HG03108 (cell line): ENCODE measurements at regions not wholly inside any gene's neighbourhood (a gene's known extent, or its start where the extent isn't known, plus 50 kb on each side); places are given as distances from the start of the nearest gene placed in this dataset.
"Not testable (repeated sequence)": the region's sequence is repeated elsewhere in the genome, so short reads cannot be mapped to it uniquely, and the experiment has no call there.

Source experiments
- ATAC-seq: cut with Tn5 transposase; IDR thresholded peaks from one replicate; pipeline ENCODE4 v1.9.1; 2021; ENCODE audit warnings: moderate library complexity; ENCODE audit not compliant: unreplicated experiment

GRCh38 chr3:98701071-98701675, 62.0 kb upstream of the ST3GAL6 start:
- no peak for ATAC-seq

DNA sequence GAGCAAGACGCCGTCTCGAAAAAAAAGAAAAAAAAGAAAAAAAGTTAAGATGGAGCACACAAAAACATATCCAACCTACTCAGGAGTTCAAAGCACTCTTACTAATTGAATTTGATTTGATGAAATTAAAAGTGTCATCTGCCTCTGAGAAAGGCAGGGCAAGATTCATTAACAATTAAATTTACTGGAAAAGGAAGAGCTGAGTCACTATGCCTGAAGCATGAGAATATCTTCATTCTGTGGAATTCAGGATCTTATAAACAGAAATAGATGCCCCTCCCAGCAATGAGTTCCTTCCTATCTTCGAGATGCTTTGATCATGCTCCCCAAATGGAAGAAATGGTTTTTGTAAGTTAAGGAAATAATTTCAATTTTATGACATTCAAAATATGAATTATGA, 61.0 kb upstream of the ST3GAL6 start:
- no peak for ATAC-seq

DNA sequence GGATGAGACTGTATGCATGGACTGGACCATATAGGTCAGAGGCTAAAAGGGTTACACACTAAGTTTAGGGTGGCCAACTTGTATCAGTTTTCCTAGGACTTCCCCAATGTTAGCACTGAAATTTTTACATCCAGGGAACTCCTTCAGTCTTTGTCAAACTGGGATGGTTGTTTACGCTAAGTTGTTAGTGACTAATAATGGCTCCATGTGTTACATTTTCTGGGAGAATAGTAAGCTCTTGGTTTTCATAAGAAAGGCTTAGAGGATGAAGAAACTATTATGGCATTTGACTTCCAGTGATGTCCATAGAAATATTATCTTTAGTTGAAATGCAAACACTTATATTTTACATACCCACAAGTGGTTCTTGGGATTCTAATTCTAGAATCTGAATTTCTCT, 57.9 kb upstream of the ST3GAL6 start:
- ATAC-seq: no peak

DNA sequence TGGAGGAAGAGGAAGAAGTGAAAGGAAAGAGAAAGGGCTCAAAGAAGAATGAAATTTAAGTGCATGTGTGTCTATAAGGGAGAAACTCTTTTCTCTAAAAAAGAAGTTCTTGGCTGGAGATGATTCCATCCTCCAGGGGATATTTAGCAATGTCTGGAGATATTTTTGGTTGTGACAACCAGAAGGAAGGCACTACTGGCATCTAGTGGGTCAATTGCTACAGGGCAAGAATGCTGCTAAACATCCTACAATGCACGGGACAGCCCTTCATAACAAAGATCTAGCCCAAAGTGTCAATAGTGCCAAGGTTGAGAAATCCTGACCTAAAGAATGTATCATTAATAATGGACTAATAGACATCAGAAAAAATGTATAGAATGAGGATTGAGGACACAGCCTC, 57.4 kb upstream of the ST3GAL6 start:
- ATAC-seq: no peak

GRCh38 chr3:98708681-98709080, 54.5 kb upstream of the ST3GAL6 start:
- not testable (repeated sequence) for ATAC-seq

- ATAC-seq: no peak
These were observed 53.7 kb upstream of the ST3GAL6 start for GRCh38 chr3:98709441-98709840.

DNA sequence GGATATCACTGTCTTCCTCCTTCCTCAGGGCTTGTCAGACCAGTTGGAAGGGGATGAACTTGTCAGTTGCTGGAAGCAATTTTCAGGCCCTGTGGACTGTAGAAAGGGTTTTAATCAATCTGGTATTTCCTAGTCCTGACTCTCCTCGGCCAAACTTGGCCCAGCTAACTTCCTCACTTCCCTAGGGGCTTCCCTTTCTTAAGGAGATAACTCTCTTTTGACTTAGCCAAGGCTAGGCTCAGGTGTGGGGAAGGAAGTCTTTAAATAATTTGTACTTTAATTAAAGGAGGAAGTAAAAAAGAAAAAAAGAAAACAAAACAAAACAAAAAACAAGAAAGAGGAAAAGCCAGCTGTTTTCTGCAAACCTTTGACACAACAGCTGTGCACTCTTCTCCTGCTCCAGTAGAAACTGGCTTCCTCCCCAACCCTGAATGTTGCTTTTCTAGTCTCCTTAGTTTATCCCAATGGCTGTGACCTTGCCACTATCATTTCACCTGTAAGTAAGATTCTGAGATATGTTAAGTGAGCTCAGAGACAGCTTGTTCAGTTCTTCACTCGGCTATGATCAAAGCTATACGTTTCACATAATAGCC, 53.0 kb upstream of the ST3GAL6 start:
- no peak for ATAC-seq

GRCh38 chr3:98711426-98711825, 51.7 kb upstream of the ST3GAL6 start:
- no peak for ATAC-seq

DNA sequence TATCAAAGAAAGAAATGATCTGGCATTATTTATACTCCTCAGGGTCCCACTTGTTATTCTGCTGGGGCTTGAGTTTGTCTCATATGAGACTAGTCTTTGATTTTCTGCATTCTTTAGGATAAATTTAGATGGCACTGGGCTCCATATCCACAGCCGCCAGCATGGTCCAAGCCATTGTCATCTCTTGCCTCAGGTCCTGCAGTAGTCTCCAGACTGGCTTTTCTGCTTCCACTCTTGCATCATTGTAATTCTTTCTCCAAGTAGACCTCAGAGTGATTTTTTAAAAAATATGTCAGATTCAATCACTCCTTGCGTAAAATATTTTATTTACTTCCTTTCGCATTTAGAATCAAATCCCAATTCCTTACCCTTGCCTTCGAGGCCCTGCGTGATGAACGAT, 50.4 kb upstream of the ST3GAL6 start:
- no peak for ATAC-seq

DNA sequence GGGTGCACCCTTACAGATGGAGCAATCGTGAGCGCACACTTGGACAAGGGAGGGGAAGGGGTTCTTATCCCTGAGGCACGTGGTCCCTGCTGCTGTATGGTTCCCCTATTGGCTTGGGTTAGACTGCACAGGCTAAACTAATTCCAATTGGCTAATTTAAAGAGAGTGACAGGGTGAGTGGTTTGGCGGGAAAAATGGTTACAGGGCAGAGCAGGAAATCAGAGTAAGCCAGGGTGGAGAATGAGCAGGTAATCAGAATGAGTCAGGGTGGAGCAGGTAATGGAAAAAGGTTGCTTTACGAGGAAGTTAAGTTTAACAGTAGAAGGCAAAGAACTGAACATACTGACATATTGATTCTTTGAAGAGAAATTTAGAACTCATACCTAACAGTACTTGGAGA, 49.8 kb upstream of the ST3GAL6 start:
- not testable (repeated sequence) for ATAC-seq
